ENCODE measurements at regions not wholly inside any gene's neighbourhood (a gene's known extent, or its start where the extent isn't known, plus 50 kb on each side); places are given as distances from the start of the nearest gene placed in this dataset.
"Not testable (repeated sequence)": the region's sequence is repeated elsewhere in the genome, so short reads cannot be mapped to it uniquely, and the experiment has no call there.

GRCh38 chr11:15300341-15300740 is 185.6 kb downstream of the INSC start:
- no peak for DNase-seq

- no peak for DNase-seq
Observed at GRCh38 chr11:15307619-15308024, 192.9 kb downstream of the INSC start.

GRCh38 chr11:15308840-15309239 is 194.1 kb downstream of the INSC start:
- no peak for DNase-seq

- no peak for DNase-seq
Observed at GRCh38 chr11:15309296-15309695, 194.6 kb downstream of the INSC start.

GRCh38 chr11:15313862-15314261 is 199.1 kb downstream of the INSC start:
- DNase-seq, result no peak

GRCh38 chr11:15318814-15319213 is 204.1 kb downstream of the INSC start:
- no peak for DNase-seq

- DNase-seq, result no peak
Observed at GRCh38 chr11:15326520-15326919, 211.8 kb downstream of the INSC start.

- no peak for DNase-seq
Observed at GRCh38 chr11:15327786-15328231, 213.1 kb downstream of the INSC start.

GRCh38 chr11:15333407-15333806 is 218.7 kb downstream of the INSC start:
- DNase-seq, result no peak

GRCh38 chr11:15334766-15335165 is 220.0 kb downstream of the INSC start:
- DNase-seq, result no peak

- DNase-seq, result no peak
Observed at GRCh38 chr11:15336021-15336420, 221.3 kb downstream of the INSC start.

GRCh38 chr11:15339302-15339701 is 224.6 kb downstream of the INSC start:
- DNase-seq, result no peak

- no peak for DNase-seq
Observed at GRCh38 chr11:15341587-15341986, 226.9 kb downstream of the INSC start.

- DNase-seq, result no peak
Observed at GRCh38 chr11:15342163-15342562, 227.4 kb downstream of the INSC start.

- no peak for DNase-seq
Observed at GRCh38 chr11:15346907-15347306, 232.2 kb downstream of the INSC start.

- no peak for DNase-seq
Observed at GRCh38 chr11:15347969-15348734, 233.4 kb downstream of the INSC start.

GRCh38 chr11:15349413-15349812 is 234.7 kb downstream of the INSC start:
- no peak for DNase-seq

- DNase-seq, result no peak
Observed at GRCh38 chr11:15361316-15361715, 246.6 kb downstream of the INSC start.

GRCh38 chr11:15365286-15365685 is 250.6 kb downstream of the INSC start:
- DNase-seq, result not testable (repeated sequence)

GRCh38 chr11:15367695-15368094 is 253.0 kb downstream of the INSC start:
- no peak for DNase-seq

- DNase-seq, result no peak
Observed at GRCh38 chr11:15370495-15371147, 255.9 kb downstream of the INSC start.

GRCh38 chr11:15371533-15371932 is 256.8 kb downstream of the INSC start:
- DNase-seq, result no peak

GRCh38 chr11:15374418-15374817 is 259.7 kb downstream of the INSC start:
- DNase-seq, result no peak

- no peak for DNase-seq
Observed at GRCh38 chr11:15378941-15379340, 264.2 kb downstream of the INSC start.

- DNase-seq, result no peak
Observed at GRCh38 chr11:15379483-15379882, 264.8 kb downstream of the INSC start.

Data from SIG-M5 (cell line).